GM21528 (cell line): ENCODE measurements at regions not wholly inside any gene's neighbourhood (a gene's known extent, or its start where the extent isn't known, plus 50 kb on each side); places are given as distances from the start of the nearest gene placed in this dataset.
"Not testable (repeated sequence)": the region's sequence is repeated elsewhere in the genome, so short reads cannot be mapped to it uniquely, and the experiment has no call there.

Source experiments
- ATAC-seq: cut with Tn5 transposase; IDR thresholded peaks from one replicate; pipeline ENCODE4 v1.9.1; 2021; ENCODE audit warnings: mild to moderate bottlenecking, moderate library complexity; ENCODE audit not compliant: unreplicated experiment, low FRiP score

GRCh38 chr11:64428693-64429092, 69.7 kb downstream of the RPS6KA4 start:
- no peak for ATAC-seq

- no peak for ATAC-seq
Measured at GRCh38 chr11:64429970-64430369, 71.0 kb downstream of the RPS6KA4 start.

- no peak for ATAC-seq
Measured at GRCh38 chr11:64430645-64431044, 71.7 kb downstream of the RPS6KA4 start.

DNA sequence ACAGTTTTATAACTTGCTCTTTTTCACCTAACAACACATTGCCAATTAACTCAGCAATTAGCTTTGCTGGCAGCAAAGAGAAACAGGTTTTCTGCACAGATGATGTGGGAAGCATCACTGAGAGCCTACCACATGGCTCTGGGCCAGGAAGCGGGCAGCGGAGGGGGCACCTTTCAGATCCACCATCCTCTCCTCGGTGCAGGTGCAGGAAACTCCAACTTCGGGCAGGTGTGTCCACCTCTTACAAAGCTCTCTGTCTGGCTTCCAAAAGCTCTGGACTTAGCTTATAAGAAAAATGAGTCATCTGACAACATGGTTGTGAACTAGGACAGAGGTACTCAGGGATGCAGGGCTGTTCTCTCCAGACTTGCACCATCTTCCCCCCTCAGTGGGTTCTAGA, 77.0 kb downstream of the RPS6KA4 start:
- ATAC-seq: no peak

- no peak for ATAC-seq
Measured at GRCh38 chr11:64437426-64437825, 78.5 kb downstream of the RPS6KA4 start.

DNA sequence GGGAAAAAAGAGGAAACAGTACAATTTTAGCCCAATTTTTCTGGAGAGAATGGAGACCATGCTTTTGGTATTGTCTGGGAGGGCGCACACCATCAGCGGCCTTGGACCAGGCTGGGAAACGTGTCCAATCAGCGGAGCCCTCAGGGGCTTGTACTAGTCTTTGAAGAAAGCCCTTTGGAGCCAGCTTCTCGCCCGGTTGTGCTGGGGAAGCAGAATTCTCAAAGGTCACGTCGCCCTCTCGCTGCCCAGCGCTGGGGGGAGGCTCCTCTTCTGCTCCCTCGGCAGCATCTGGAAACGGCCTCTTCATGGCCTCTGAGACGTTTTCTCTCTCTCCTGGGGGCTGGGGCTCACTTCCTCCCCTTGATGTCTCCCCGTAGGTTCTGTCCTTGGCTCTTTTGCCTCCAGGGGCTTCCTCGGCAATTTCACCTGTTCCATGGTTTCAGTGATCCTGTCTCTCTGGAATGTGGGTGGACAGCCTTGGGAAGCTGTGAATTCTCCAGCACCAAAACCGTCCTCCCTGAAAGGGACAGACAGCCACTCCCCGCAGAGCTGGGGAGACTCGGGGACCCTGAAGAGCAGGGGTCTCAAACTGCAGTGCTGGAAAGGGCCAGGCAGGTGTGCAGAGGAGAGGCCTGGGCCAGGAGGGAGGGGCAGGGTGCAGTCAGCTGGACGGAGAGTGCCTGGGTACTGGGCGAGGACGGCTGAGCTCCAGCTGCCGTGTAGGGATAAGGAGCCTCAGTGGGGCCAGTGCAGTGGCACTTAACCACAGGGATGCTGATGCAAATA, 80.2 kb downstream of the RPS6KA4 start:
- ATAC-seq: no peak

- ATAC-seq: not testable (repeated sequence)
Measured at GRCh38 chr11:64439772-64440491, 81.0 kb downstream of the RPS6KA4 start.

GRCh38 chr11:64441127-64441526, 82.2 kb downstream of the RPS6KA4 start:
- ATAC-seq: no peak

GRCh38 chr11:64443001-64443400, 84.0 kb downstream of the RPS6KA4 start:
- no peak for ATAC-seq

DNA sequence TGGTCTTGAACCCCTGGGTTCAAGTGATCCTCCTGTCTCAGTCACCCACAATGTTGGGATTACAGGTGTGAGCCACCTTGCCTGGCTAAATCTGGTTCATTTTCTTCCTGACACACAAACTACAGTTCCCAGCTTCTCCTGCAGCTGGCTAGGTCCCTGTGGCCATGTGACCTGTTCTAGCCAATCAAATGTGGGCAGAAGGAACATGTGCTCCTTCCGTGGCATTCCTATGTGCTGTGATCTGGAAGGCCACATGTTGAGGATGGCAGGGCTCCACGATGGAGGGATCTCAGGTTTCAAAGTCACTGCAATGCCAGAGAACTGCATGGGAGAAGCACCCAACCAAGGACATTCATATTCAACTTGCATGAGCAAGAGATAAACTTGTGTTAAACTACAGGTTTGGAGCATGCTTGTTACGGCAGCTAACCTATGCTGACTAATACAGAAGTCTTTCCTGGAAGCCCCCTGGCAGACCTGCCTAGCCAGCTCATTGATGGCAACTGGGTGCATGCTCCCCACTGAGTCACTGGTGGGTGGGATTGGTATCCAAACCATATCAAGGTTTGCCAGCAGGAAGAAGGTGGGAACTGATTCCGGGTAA, 86.0 kb downstream of the RPS6KA4 start:
- ATAC-seq: no peak

DNA sequence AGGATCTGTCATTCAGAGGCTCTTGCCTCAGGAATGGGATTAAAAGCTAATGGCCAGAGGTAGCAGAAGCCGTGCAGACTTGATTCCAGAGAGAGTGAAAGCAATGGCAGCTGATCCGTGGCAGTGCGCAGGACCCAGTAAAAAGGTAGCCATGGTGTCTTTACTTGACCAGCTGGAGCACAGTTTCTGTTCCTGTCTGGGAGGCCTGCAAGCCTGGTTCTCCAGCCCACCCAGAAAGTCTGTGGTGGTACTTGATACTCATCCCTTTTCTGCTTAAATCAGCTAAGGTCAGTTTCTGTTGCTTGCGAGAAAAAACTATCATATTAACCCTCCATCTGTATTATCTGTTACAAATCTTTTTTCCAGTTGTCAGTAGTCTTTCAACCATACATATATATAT, 86.7 kb downstream of the RPS6KA4 start:
- no peak for ATAC-seq

DNA sequence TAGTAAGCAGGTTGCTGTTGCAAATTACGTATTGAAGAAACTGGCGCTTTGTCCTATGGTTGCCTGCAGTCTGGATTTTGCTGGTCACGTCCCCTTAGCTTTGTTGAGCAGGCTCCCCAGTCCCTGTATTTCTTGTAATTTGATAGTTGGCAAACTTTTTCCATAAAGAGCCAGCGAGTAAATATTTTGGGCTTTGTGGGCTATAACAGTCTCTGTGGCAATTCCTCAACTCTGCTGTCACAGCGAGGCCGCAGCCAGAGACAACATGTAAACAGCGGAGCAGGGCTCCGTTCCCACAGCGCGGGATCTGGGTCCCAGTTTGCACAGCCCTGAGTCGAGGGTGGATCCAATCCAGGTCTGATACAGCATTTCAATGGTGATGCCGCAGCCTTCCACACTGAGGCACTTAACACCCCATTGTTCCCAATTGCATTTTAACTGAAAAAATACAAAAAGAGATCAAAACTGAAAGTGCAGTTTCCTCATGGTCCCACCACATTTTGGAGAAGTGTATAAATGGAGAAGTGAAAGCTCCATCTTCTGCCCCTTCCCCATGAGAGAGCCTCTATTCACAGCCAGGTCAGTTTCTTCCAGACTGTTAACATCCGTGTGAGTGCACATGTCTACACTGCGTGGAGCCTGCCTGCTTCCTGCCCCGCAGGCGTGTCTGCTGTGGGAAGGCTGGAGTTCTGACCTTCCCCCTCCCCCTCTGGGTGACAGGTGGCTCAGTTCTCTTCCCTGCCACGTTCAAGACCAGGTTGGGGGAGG, 89.1 kb downstream of the RPS6KA4 start:
- peak; percentile 48 for ATAC-seq

- ATAC-seq: peak; percentile 60
Measured at GRCh38 chr11:64448599-64449380, 89.8 kb downstream of the RPS6KA4 start.

DNA sequence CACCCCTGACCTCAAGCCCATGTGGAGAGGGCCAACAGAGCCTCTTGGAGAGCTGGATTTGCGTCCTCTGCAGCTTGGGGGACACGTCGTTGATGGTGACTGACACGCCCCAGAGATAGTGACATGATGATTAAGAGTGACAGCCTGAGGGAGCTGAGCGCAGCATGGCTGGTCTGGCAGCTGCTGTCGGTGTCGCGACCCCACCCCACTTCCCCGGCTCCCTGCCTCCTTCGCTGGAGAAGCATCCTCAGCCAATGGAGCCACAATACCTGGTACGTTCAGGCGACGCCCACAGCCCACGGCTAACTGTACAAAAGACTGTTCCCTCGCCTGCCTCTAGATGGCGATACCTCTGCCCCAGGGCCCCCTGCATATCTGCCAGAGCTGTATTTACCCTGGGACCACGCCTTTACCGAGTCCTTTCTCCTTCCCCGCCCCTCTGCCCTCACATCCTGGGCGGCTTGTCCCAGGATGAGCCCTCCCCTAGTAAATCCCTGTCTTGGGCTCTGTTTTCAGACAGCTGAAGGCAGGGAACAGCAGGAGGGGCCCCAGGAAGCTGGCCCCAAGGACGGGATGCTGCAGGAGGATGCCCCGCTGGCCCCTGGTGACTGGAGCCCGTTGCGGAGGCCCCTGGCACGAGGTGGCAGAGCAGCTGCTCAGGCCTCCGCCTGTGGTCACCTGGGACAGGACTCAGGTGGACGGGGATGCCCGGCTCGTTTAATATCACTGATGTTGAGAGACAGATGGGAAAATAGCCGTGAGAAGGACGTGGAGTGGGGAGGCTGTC, 90.6 kb downstream of the RPS6KA4 start:
- ATAC-seq: peak; percentile 62

- no peak for ATAC-seq
Measured at GRCh38 chr11:64450168-64450560, 91.2 kb downstream of the RPS6KA4 start.

- no peak for ATAC-seq
Measured at GRCh38 chr11:64451856-64452255, 92.9 kb downstream of the RPS6KA4 start.

GRCh38 chr11:64453466-64453865, 94.5 kb downstream of the RPS6KA4 start:
- ATAC-seq: no peak

DNA sequence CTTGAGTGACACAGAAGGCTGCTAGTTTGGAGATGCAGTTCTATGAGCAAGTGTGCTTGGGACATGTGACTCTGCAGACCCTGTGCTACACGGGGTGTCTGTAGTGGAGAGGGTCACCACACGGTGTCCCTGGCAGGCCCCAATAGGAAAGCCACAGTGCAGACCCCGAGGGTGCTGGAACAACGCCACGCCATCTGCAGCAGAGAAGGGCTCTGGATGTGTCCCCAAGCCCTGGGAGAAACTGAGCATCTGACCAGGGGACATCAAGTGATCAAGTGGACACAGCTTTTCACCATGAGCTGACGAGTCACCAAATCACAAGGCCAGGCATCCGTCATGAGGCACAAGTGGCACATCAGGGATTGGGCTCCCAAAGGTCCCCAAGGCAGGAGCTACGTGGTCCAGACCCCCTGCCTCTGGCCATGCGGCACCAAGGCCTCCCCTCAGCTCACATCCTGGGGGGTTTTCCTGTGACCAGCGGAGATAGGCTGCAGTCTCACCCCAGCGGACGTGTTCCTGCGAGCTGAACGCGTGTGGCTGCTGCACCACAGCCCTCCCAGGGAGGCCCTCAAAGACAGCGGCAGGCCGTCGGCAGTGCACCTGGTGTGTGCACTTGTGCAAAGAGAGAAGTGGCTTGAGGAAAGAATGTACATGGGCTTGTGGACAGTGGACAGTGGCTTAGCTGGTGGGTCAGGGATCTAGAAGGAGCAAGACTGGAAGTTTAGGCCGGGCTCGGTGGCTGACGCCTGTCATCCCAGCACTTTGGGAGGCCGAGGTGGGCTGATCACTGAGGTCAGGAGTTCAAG, 96.7 kb downstream of the RPS6KA4 start:
- ATAC-seq: no peak
